ENCODE measurements at regions not wholly inside any gene's neighbourhood (a gene's known extent, or its start where the extent isn't known, plus 50 kb on each side); places are given as distances from the start of the nearest gene placed in this dataset.

DNA sequence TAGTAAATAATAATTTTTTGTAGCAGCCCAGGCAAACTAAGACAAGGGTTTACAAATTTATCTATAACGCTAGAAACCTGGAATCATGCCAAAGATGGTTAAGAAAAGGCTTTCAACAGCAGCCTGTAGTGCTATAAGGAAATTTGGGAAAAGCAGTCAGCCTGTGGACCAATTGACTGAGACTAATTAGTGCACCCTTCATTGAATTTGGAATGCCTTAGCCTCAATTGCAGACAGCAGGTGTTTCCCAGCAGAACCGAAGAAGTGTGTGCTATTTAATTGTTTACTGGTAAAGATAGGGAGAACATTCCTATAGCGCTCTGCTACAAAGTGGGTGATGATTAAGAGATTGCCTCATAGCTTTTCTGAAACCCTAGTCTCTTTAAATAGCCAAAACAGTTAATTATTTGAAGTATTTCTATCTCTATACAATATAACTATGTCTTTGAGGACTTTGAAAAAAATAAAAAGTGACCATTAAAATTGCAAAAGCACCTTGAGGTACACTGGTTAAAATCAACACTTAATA, 1884.3 kb upstream of the PCDH20 start:
- TF ChIP-seq, protein P1, sequence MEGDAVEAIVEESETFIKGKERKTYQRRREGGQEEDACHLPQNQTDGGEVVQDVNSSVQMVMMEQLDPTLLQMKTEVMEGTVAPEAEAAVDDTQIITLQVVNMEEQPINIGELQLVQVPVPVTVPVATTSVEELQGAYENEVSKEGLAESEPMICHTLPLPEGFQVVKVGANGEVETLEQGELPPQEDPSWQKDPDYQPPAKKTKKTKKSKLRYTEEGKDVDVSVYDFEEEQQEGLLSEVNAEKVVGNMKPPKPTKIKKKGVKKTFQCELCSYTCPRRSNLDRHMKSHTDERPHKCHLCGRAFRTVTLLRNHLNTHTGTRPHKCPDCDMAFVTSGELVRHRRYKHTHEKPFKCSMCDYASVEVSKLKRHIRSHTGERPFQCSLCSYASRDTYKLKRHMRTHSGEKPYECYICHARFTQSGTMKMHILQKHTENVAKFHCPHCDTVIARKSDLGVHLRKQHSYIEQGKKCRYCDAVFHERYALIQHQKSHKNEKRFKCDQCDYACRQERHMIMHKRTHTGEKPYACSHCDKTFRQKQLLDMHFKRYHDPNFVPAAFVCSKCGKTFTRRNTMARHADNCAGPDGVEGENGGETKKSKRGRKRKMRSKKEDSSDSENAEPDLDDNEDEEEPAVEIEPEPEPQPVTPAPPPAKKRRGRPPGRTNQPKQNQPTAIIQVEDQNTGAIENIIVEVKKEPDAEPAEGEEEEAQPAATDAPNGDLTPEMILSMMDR (IDR thresholded peaks at IDR 0.05): no peak

DNA sequence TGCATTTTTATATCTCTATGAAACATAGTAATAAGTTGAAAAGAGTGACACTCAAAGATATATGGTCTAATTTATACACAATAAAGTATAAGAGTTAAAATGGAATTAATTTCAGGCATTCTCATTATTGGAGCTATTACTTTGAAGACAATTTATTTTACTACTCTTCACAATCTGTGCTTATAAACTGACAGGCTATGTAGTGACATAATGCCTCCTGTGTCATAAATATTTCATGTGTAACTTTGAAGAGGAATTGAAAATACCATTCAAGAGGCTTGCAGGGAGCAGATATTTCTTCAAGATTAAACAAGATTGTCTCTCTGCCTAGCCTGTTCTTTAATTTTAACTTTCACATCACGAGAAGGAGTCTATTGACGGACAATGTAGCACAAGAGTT, 1881.5 kb upstream of the PCDH20 start:
- TF ChIP-seq, protein P1 (IDR thresholded peaks at IDR 0.05): no peak

DNA sequence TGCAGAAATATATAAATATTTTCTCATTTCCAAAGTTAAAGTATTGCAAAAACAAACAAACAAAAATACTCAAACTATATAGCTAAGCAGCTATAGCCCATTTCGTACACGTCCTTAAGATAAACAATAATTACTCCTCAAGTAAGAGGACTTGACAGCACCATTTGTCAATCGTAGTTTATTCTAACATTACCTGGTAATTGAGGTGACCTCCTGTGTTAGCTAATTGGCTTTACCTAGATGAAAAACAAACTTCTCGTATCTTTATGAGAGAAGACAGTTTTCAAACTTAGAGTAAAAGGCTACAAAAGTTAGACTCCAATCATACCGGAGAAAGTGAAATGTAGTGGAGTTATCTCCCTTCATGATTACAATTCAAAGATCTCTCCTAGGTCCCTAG, 1876.1 kb upstream of the PCDH20 start:
- TF ChIP-seq, protein P1 (IDR thresholded peaks at IDR 0.05): no peak

- TF ChIP-seq, protein P1 (IDR thresholded peaks at IDR 0.05): no peak
Measured at GRCh38 chr13:63288576-63288975, 1872.9 kb upstream of the PCDH20 start.

DNA sequence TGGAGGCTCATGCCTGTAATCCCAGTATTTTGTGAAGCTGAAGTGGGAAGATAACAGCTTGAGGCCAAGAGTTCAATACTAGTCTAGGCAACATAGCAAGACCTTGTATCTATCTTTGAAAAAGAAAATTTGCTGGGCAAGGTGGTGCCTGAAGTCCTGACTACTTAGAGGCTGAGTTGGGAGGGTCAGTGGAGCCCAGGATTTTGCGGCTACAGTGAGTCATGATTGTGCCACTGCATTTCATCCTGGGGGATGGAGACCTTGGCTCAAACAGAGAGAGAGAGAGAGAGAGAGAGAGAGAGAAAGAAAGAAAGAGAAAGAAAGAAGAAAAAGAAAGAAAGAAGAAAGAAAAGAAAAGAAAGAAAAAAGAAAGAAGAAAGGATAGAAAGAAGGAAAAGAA, 1872.3 kb upstream of the PCDH20 start:
- TF ChIP-seq, protein P1 (IDR thresholded peaks at IDR 0.05): no peak

DNA sequence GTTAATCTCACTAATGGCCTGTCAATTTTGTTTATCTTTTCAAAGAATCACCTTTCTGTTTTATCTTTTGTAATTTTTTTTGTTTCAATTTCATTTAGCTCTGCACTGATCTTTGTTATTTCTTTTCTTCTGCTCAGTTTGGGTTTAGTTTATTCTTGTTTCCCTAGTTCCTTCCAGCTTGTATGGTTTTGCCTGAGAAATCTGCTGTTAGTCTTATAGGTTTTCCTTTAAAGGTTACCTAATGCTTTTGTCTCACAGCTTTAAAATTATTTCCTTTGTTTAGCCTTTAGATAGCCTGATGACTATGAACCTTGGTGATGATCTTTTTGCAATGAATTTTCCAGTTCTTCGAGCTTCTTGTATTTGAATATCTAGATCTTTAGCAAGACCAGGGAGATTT, 1869.8 kb upstream of the PCDH20 start:
- TF ChIP-seq, protein P1 (IDR thresholded peaks at IDR 0.05): no peak

- TF ChIP-seq, protein P1 (IDR thresholded peaks at IDR 0.05): no peak
Measured at GRCh38 chr13:63279136-63279535, 1863.5 kb upstream of the PCDH20 start.

DNA sequence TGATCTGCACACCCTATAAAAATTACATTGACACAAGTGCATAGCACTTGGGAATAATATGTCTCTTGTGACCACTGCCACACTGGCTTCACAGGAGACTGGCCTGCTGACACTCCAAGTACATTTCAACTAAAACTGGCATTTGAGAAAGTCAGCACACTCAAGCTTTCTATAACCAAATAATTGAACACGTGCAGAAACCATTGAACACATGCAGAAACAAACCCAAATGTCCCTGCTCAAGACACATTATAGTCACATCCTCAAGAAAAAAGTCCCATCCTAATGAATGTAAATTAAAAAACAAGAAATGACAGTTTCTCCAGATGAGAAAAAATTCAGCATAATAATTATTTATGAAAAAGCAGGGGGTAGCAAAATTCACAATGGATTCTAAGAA, 1859.1 kb upstream of the PCDH20 start:
- TF ChIP-seq, protein P1 (IDR thresholded peaks at IDR 0.05): no peak

All from LNCAP (cell line).